H9 (cell line): ENCODE measurements at regions not wholly inside any gene's neighbourhood (a gene's known extent, or its start where the extent isn't known, plus 50 kb on each side); places are given as distances from the start of the nearest gene placed in this dataset.

ENCODE experiments used
- DNase-seq: peaks from one replicate; pipeline ENCODE4 v3.0.0-alpha.2; 2017
- H2AFZ ChIP-seq: one replicate; pipeline ENCODE4 v1.6.1; 2013; ENCODE audit warnings: mild to moderate bottlenecking, low read length, control low read depth, moderate library complexity
- H2AK5ac ChIP-seq: 2 replicates; pipeline ENCODE4 v1.6.1; 2013; ENCODE audit warnings: low read length, control low read depth, mixed read lengths; ENCODE audit not compliant: insufficient read length
- H2BK120ac ChIP-seq: one replicate; pipeline ENCODE4 v1.6.1; 2013; ENCODE audit warnings: low read depth, mild to moderate bottlenecking, low read length, control low read depth, inconsistent platforms; ENCODE audit not compliant: poor library complexity, severe bottlenecking
- H2BK12ac ChIP-seq: 2 replicates; pipeline ENCODE4 v1.6.1; 2013; ENCODE audit warnings: low read length, control low read depth, mixed read lengths, low read depth; ENCODE audit not compliant: insufficient read length
- H2BK15ac ChIP-seq: 2 replicates; pipeline ENCODE4 v1.6.1; 2013; ENCODE audit warnings: low read depth, low read length, control low read depth
- H2BK20ac ChIP-seq: one replicate; pipeline ENCODE4 v1.6.1; 2013; ENCODE audit warnings: low read depth, mild to moderate bottlenecking, low read length, control low read depth, inconsistent platforms; ENCODE audit not compliant: poor library complexity, severe bottlenecking
- H2BK5ac ChIP-seq: 2 replicates; pipeline ENCODE4 v1.6.1; 2013; ENCODE audit warnings: low read length, control low read depth, mixed read lengths; ENCODE audit not compliant: insufficient read length
- H3K14ac ChIP-seq: 2 replicates; pipeline ENCODE4 v1.6.1; 2013; ENCODE audit warnings: low read length, control low read depth; ENCODE audit not compliant: insufficient read depth
- H3K18ac ChIP-seq: 2 replicates; pipeline ENCODE4 v1.6.1; 2013; ENCODE audit warnings: low read depth, mild to moderate bottlenecking, mixed read lengths, low read length, control low read depth; ENCODE audit not compliant: insufficient read length
- H3K23ac ChIP-seq: 2 replicates; pipeline ENCODE4 v1.6.1; 2013; ENCODE audit warnings: low read length, control low read depth, mixed read lengths, low read depth; ENCODE audit not compliant: insufficient read length
- H3K23me2 ChIP-seq: 2 replicates; pipeline ENCODE4 v1.6.1; 2013; ENCODE audit warnings: low read depth, mild to moderate bottlenecking, mixed read lengths, low read length, control low read depth; ENCODE audit not compliant: insufficient read length, poor library complexity, severe bottlenecking
- H3K27ac ChIP-seq: 2 replicates; pipeline ENCODE4 v1.5.1; 2013; ENCODE audit warnings: low read length, control low read depth, mixed read lengths, low read depth; ENCODE audit not compliant: insufficient read length
- H3K27me3 ChIP-seq: 2 replicates; pipeline ENCODE4 v1.6.1; 2013; ENCODE audit warnings: low read length, control low read depth, inconsistent platforms; ENCODE audit not compliant: insufficient read depth
- H3K4ac ChIP-seq: 2 replicates; pipeline ENCODE4 v1.6.1; 2013; ENCODE audit warnings: low read depth, mild to moderate bottlenecking, control low read depth, inconsistent platforms, low read length, moderate library complexity
- H3K4me1 ChIP-seq: 2 replicates; pipeline ENCODE4 v1.6.1; 2013; ENCODE audit warnings: low read length, control low read depth, inconsistent platforms; ENCODE audit not compliant: insufficient read depth
- H3K4me2 ChIP-seq: 2 replicates; pipeline ENCODE4 v1.6.1; 2013; ENCODE audit warnings: low read length, control low read depth, mixed read lengths; ENCODE audit not compliant: insufficient read length, insufficient read depth
- H3K56ac ChIP-seq: 2 replicates; pipeline ENCODE4 v1.6.1; 2013; ENCODE audit warnings: low read depth, mild to moderate bottlenecking, mixed read lengths, low read length, control low read depth; ENCODE audit not compliant: insufficient read length
- H3K79me1 ChIP-seq: 2 replicates; pipeline ENCODE4 v1.6.1; 2013; ENCODE audit warnings: low read depth, mild to moderate bottlenecking, moderate library complexity, low read length, control low read depth, inconsistent platforms; ENCODE audit not compliant: insufficient read depth, poor library complexity, severe bottlenecking
- H3K79me2 ChIP-seq: 2 replicates; pipeline ENCODE4 v1.6.1; 2013; ENCODE audit warnings: low read length, control low read depth, inconsistent platforms; ENCODE audit not compliant: insufficient read depth
- H3K9ac ChIP-seq: 2 replicates; pipeline ENCODE4 v1.6.1; 2013; ENCODE audit warnings: low read length, control low read depth, mixed read lengths; ENCODE audit not compliant: insufficient read length; ENCODE audit errors: extremely low read depth
- H3K9me3 ChIP-seq: one replicate; pipeline ENCODE4 v1.6.1; 2013; ENCODE audit warnings: low read depth, low read length, inconsistent platforms; ENCODE audit not compliant: control insufficient read depth
- H3T11ph ChIP-seq: one replicate; pipeline ENCODE4 v1.6.1; 2013; ENCODE audit warnings: mild to moderate bottlenecking, low read length, control low read depth, inconsistent platforms
- H4K20me1 ChIP-seq: one replicate; pipeline ENCODE4 v1.6.1; 2013; ENCODE audit not compliant: control insufficient read depth, insufficient read length, insufficient read depth
- H4K5ac ChIP-seq: 2 replicates; pipeline ENCODE4 v1.6.1; 2013; ENCODE audit warnings: low read depth, mild to moderate bottlenecking, mixed read lengths, low read length, control low read depth; ENCODE audit not compliant: insufficient read length
- H4K8ac ChIP-seq: replicated peaks from 2 replicates; pipeline ENCODE4 v1.6.1; 2013; ENCODE audit warnings: low read length, control low read depth, mixed read lengths, low read depth; ENCODE audit not compliant: insufficient read length
- H4K91ac ChIP-seq: 2 replicates; pipeline ENCODE4 v1.6.1; 2013; ENCODE audit warnings: low read depth, mild to moderate bottlenecking, moderate library complexity, mixed read lengths, low read length, control low read depth; ENCODE audit not compliant: insufficient read length
- H3K27ac Mint-ChIP-seq, 3 experiments: 2 replicates in 2 of 3; 3 replicates in 1 of 3; pipeline ENCODE4 v1.8.0; 2020 to 2021; ENCODE audit warnings: mixed read lengths in 3 of 3, mild to moderate bottlenecking in 1 of 3, moderate library complexity in 1 of 3
- H3K27me3 Mint-ChIP-seq: 2 replicates; pipeline ENCODE4 v1.8.0; 2021; ENCODE audit warnings: low read depth, mild to moderate bottlenecking, moderate library complexity, mixed read lengths
- H3K36me3 Mint-ChIP-seq, 3 experiments: 2 replicates in 2 of 3; 3 replicates in 1 of 3; pipeline ENCODE4 v1.8.0; 2020 to 2021; ENCODE audit warnings: low read depth in 3 of 3, mixed read lengths in 3 of 3; ENCODE audit not compliant: insufficient read depth in 1 of 3
- H3K4me1 Mint-ChIP-seq, 2 experiments: 2 replicates each; pipeline ENCODE4 v1.8.0; 2020; ENCODE audit warnings: mixed read lengths in 2 of 2
- H3K4me3 Mint-ChIP-seq, 2 experiments: 2 replicates in 1 of 2; 3 replicates in 1 of 2; pipeline ENCODE4 v1.8.0; 2020 to 2021; ENCODE audit warnings: mild to moderate bottlenecking in 2 of 2, mixed read lengths in 2 of 2, moderate library complexity in 1 of 2
- H3K9me3 Mint-ChIP-seq, 2 experiments: 2 replicates in 1 of 2; 3 replicates in 1 of 2; pipeline ENCODE4 v1.8.0; 2020; ENCODE audit warnings: mild to moderate bottlenecking in 2 of 2, mixed read lengths in 2 of 2, moderate library complexity in 1 of 2
- CTCF ChIP-seq: fragments of 200-600 bp; sonication (generic); conservative IDR thresholded peaks from 3 replicates; pipeline ENCODE4 v1.8.0; 2021; ENCODE audit warnings: antibody characterized with exemption, mild to moderate bottlenecking
- WGBS: extraction: QIAGEN DNeasy Blood & Tissue Kit; methylation state at CpG from one replicate; pipeline ENCODE4 v1.1.7; 2013; ENCODE audit warnings: missing lambda C conversion rate, low lambda C conversion rate, mixed read lengths; ENCODE audit not compliant: insufficient read length; ENCODE audit errors: extremely low coverage; 5-methylcytosine and 5-hydroxymethylcytosine counted together

DNA sequence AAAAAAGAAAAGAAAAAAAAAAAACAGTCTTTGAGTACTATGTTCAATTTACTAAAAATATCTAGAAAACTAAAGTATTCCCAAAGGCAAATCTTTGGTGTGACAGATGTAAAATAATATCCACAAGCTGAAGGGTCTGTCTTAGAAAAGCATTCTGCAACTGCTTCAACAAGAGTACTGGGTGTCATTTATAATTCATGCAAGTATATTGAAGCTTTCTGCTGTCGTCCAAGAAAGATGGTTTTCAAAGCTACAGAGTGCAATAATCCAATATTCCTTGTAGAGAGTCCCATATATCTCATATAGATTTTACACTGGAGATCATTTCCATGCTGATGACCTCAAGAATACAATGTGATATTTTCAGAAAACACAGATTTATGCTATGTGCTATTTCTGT lies 90.9 kb upstream of the SUCLG2 start:
- Histone ChIP-seq H4K91ac (no peak overlapping the region), H3K27me3 (no peaks in the 10 kb centered on the region), H3K9ac (no peak overlapping the region), H3K9me3 (no peaks in the 10 kb centered on the region), H2BK20ac (no peak overlapping the region), H3K23ac (no peak overlapping the region), H4K8ac (no peak overlapping the region), H4K20me1 (no peaks in the 10 kb centered on the region), H3K4me2 (no peak overlapping the region), H2BK12ac (no peak overlapping the region), H3K27ac (no peak overlapping the region), H4K5ac (no peak overlapping the region), H3K4me1 (no peaks in the 10 kb centered on the region), H2BK15ac (no peak overlapping the region), H3T11ph (no peak overlapping the region), H2AK5ac (no peak overlapping the region), H3K79me1 (no peaks in the 10 kb centered on the region), H2BK120ac (no peak overlapping the region), H3K4ac (no peak overlapping the region), H3K18ac (no peak overlapping the region), H2AFZ (no peak overlapping the region), H3K79me2 (no peaks in the 10 kb centered on the region), H2BK5ac (no peak overlapping the region), H3K23me2 (no peaks in the 10 kb centered on the region), H3K56ac (no peak overlapping the region), H3K14ac (no peak overlapping the region)
- H3K27ac Mint-ChIP-seq: no peak overlapping the region
- H3K4me3 Mint-ChIP-seq: no peak overlapping the region
- H3K27me3 Mint-ChIP-seq: no peaks in the 10 kb centered on the region
- TF ChIP-seq CTCF: no peak
- peaks cover 0 to 3% (median 0%) of the 10 kb centered on the region in 3 experiments; a peak in 3 of 7 replicates for H3K36me3 Mint-ChIP-seq
- H3K4me1 Mint-ChIP-seq: no peaks in the 10 kb centered on the region
- peaks cover 0 to 2% of the 10 kb centered on the region in 2 experiments; a peak in 1 of 5 replicates for H3K9me3 Mint-ChIP-seq
- no peak for DNase-seq
- no CpG with 5 or more reads among the region's 1 CpG for WGBS
